ENCODE measurements at regions not wholly inside any gene's neighbourhood (a gene's known extent, or its start where the extent isn't known, plus 50 kb on each side); places are given as distances from the start of the nearest gene placed in this dataset.

GRCh38 chr12:68497107-68497506 is 113.6 kb upstream of the RAP1B start:
- Histone ChIP-seq H3K27me3 (ENCODE audit: control insufficient read depth, insufficient read depth, low read length) (no peaks in the 10 kb centered on the region), H3K4me3 (ENCODE audit: low read depth, low read length) (no peak overlapping the region), H3K36me3 (ENCODE audit: control insufficient read depth, insufficient read depth, low read length) (no peaks in the 10 kb centered on the region)
- ChIA-PET CTCF (interaction anchor here (4.0 kb wide), 1 partner anchor 13 kb away, joined by 21 read pairs; no protein-coding TSS in a partner anchor), POLR2A (interaction anchor here (0.9 kb wide), 1 partner anchor 16 kb away, joined by 3 read pairs; no protein-coding TSS in a partner anchor)
- no peak for DNase-seq (ENCODE audit: low read depth)
- TF ChIP-seq, protein P1, sequence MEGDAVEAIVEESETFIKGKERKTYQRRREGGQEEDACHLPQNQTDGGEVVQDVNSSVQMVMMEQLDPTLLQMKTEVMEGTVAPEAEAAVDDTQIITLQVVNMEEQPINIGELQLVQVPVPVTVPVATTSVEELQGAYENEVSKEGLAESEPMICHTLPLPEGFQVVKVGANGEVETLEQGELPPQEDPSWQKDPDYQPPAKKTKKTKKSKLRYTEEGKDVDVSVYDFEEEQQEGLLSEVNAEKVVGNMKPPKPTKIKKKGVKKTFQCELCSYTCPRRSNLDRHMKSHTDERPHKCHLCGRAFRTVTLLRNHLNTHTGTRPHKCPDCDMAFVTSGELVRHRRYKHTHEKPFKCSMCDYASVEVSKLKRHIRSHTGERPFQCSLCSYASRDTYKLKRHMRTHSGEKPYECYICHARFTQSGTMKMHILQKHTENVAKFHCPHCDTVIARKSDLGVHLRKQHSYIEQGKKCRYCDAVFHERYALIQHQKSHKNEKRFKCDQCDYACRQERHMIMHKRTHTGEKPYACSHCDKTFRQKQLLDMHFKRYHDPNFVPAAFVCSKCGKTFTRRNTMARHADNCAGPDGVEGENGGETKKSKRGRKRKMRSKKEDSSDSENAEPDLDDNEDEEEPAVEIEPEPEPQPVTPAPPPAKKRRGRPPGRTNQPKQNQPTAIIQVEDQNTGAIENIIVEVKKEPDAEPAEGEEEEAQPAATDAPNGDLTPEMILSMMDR (IDR thresholded peaks at IDR 0.05; ENCODE audit: insufficient read depth, low read depth, low read length) = no peak

GRCh38 chr12:68497702-68498101 is 113.0 kb upstream of the RAP1B start:
- CTCF ChIA-PET = interaction anchor here (0.6 to 4.0 kb wide), 4 partner anchors 13 to 1948 kb away, joined by 3 to 21 read pairs (median 4); no protein-coding TSS in a partner anchor
- Histone ChIP-seq H3K36me3 (ENCODE audit: control insufficient read depth, insufficient read depth, low read length) (no peaks in the 10 kb centered on the region), H3K4me3 (ENCODE audit: low read depth, low read length) (no peak overlapping the region), H3K27me3 (ENCODE audit: control insufficient read depth, insufficient read depth, low read length) (no peaks in the 10 kb centered on the region)
- POLR2A ChIA-PET = interaction anchor here (0.9 kb wide), 1 partner anchor 17 kb away, joined by 3 read pairs; no protein-coding TSS in a partner anchor
- DNase-seq (ENCODE audit: low read depth) = peak; percentile 98
- TF ChIP-seq, protein P1 (IDR thresholded peaks at IDR 0.05; ENCODE audit: insufficient read depth, low read depth, low read length) = no peak

- CTCF ChIA-PET = interaction anchor here (1.1 to 4.0 kb wide), 4 partner anchors 12 to 140 kb away, joined by 3 to 21 read pairs (median 4); no protein-coding TSS in a partner anchor
- DNase-seq (ENCODE audit: low read depth) = no peak
- Histone ChIP-seq H3K36me3 (ENCODE audit: control insufficient read depth, insufficient read depth, low read length) (no peaks in the 10 kb centered on the region), H3K27me3 (ENCODE audit: control insufficient read depth, insufficient read depth, low read length) (no peaks in the 10 kb centered on the region), H3K4me3 (ENCODE audit: low read depth, low read length) (no peak overlapping the region)
- TF ChIP-seq, protein P1 (IDR thresholded peaks at IDR 0.05; ENCODE audit: insufficient read depth, low read depth, low read length) = no peak
- POLR2A ChIA-PET = no interaction called here
Observed at GRCh38 chr12:68498736-68499135, 112.0 kb upstream of the RAP1B start.

- H3K36me3 ChIP-seq (ENCODE audit: control insufficient read depth, insufficient read depth, low read length) = no peaks in the 10 kb centered on the region
- no peak for DNase-seq (ENCODE audit: low read depth)
- no peak overlapping the region for H3K4me3 ChIP-seq (ENCODE audit: low read depth, low read length)
- ChIA-PET CTCF (interaction anchor here (4.0 kb wide), 1 partner anchor 11 kb away, joined by 21 read pairs; no protein-coding TSS in a partner anchor), POLR2A (interaction anchor here (0.6 kb wide), 1 partner anchor 113 kb away, joined by 3 read pairs; no protein-coding TSS in a partner anchor)
- H3K27me3 ChIP-seq (ENCODE audit: control insufficient read depth, insufficient read depth, low read length) = no peaks in the 10 kb centered on the region
- TF ChIP-seq, protein P1 (IDR thresholded peaks at IDR 0.05; ENCODE audit: insufficient read depth, low read depth, low read length) = no peak
Observed at GRCh38 chr12:68499616-68500015, 111.1 kb upstream of the RAP1B start.

DNA sequence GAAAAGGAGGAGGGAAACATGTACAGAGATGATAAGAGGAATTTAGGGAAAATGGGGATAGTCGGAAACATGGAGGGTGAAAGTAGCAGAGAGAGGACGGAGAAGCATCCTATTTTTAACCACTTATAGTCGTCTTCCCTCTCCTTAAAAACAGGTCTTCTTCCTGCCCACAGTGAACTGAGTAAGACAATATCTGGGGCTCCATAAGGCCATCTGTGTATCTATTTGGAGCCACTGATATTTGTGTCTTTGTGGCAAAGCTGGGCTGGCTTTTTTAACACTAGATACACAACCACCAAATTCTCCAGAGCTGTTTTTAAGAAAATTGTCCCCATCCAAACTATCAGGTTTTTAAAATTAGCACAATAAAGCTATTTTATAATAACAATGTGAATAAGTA is 109.5 kb upstream of the RAP1B start:
- ChIA-PET POLR2A (no interaction called here), CTCF (interaction anchor here (0.7 kb wide), 1 partner anchor 10 kb away, joined by 3 read pairs; no protein-coding TSS in a partner anchor)

More for the DNA sequence above, 109.5 kb upstream of the RAP1B start:
- TF ChIP-seq, protein P1 (IDR thresholded peaks at IDR 0.05; ENCODE audit: insufficient read depth, low read depth, low read length) = no peak
- H3K4me3 ChIP-seq (ENCODE audit: low read depth, low read length) = no peak overlapping the region
- no peaks in the 10 kb centered on the region for H3K27me3 ChIP-seq (ENCODE audit: control insufficient read depth, insufficient read depth, low read length)
- no peak for DNase-seq (ENCODE audit: low read depth)
- no peaks in the 10 kb centered on the region for H3K36me3 ChIP-seq (ENCODE audit: control insufficient read depth, insufficient read depth, low read length)
